ENCODE measurements at regions not wholly inside any gene's neighbourhood (a gene's known extent, or its start where the extent isn't known, plus 50 kb on each side); places are given as distances from the start of the nearest gene placed in this dataset.

DNA sequence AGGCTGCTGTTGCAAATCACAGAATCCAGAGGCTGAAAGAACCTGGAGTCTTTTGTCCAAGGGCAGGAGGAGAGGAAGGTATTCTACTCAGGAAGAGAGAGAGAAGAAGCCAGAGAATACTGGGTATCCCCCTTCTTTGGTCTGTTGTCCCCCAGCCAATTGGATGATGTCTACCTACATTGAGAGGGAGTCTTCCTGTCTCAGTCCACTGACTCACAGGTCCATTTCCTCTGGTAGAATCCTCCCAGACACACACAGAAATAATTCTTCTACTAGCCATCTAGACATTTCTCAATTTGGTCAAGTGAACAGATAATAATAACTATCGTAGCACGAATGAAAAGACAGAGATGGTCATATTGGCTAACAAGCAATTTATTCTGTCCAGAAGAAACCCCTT, 416.4 kb upstream of the UBE2E3 start:
- TF ChIP-seq, protein P1, sequence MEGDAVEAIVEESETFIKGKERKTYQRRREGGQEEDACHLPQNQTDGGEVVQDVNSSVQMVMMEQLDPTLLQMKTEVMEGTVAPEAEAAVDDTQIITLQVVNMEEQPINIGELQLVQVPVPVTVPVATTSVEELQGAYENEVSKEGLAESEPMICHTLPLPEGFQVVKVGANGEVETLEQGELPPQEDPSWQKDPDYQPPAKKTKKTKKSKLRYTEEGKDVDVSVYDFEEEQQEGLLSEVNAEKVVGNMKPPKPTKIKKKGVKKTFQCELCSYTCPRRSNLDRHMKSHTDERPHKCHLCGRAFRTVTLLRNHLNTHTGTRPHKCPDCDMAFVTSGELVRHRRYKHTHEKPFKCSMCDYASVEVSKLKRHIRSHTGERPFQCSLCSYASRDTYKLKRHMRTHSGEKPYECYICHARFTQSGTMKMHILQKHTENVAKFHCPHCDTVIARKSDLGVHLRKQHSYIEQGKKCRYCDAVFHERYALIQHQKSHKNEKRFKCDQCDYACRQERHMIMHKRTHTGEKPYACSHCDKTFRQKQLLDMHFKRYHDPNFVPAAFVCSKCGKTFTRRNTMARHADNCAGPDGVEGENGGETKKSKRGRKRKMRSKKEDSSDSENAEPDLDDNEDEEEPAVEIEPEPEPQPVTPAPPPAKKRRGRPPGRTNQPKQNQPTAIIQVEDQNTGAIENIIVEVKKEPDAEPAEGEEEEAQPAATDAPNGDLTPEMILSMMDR (IDR thresholded peaks at IDR 0.05): no peak
- no peak for TF ChIP-seq POLR2AphosphoS5 (IDR thresholded peaks at IDR 0.05; ENCODE audit: low read depth, low read length)
- TF ChIP-seq, protein P2, sequence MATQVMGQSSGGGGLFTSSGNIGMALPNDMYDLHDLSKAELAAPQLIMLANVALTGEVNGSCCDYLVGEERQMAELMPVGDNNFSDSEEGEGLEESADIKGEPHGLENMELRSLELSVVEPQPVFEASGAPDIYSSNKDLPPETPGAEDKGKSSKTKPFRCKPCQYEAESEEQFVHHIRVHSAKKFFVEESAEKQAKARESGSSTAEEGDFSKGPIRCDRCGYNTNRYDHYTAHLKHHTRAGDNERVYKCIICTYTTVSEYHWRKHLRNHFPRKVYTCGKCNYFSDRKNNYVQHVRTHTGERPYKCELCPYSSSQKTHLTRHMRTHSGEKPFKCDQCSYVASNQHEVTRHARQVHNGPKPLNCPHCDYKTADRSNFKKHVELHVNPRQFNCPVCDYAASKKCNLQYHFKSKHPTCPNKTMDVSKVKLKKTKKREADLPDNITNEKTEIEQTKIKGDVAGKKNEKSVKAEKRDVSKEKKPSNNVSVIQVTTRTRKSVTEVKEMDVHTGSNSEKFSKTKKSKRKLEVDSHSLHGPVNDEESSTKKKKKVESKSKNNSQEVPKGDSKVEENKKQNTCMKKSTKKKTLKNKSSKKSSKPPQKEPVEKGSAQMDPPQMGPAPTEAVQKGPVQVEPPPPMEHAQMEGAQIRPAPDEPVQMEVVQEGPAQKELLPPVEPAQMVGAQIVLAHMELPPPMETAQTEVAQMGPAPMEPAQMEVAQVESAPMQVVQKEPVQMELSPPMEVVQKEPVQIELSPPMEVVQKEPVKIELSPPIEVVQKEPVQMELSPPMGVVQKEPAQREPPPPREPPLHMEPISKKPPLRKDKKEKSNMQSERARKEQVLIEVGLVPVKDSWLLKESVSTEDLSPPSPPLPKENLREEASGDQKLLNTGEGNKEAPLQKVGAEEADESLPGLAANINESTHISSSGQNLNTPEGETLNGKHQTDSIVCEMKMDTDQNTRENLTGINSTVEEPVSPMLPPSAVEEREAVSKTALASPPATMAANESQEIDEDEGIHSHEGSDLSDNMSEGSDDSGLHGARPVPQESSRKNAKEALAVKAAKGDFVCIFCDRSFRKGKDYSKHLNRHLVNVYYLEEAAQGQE (IDR thresholded peaks at IDR 0.05; ENCODE audit: low read depth, low read length): no peak
- TF ChIP-seq TCF12 (IDR thresholded peaks at IDR 0.05): no peak
- TF ChIP-seq RAD21 (IDR thresholded peaks at IDR 0.05; ENCODE audit: low read length): no peak
- TF ChIP-seq YY1 (IDR thresholded peaks at IDR 0.05; ENCODE audit: low read depth): no peak
- no peak for TF ChIP-seq GABPA (IDR thresholded peaks at IDR 0.05; ENCODE audit: low read depth)
- no peak for TF ChIP-seq SMC3 (IDR thresholded peaks at IDR 0.05; ENCODE audit: low read depth, low read length)

Measured in SK-N-SH (cell line).